DND-41 (cell line): ENCODE measurements at regions not wholly inside any gene's neighbourhood (a gene's known extent, or its start where the extent isn't known, plus 50 kb on each side); places are given as distances from the start of the nearest gene placed in this dataset.

Experiments used
- ATAC-seq: fragments of 200-7000 bp; cut with Tn5 transposase; 3 replicates; pipeline ENCODE4 v1.9.1; 2021; ENCODE audit warnings: low read depth; ENCODE audit not compliant: insufficient read depth
- DNase-seq: peaks from one replicate; pipeline ENCODE4 v3.0.0-alpha.2; 2020
- H2AFZ ChIP-seq: 2 replicates; pipeline ENCODE4 v1.6.0; 2012; ENCODE audit warnings: low read depth, low read length
- H3K27ac ChIP-seq: 2 replicates; pipeline ENCODE4 v1.5.1; 2012; ENCODE audit warnings: low read length, inconsistent platforms
- H3K27me3 ChIP-seq: fragments of 200-600 bp; sonication (generic); 2 replicates; pipeline ENCODE4 v1.6.0; 2012; ENCODE audit warnings: low read length, mild to moderate bottlenecking, inconsistent platforms; ENCODE audit not compliant: insufficient read depth, poor library complexity
- H3K36me3 ChIP-seq: 2 replicates; pipeline ENCODE4 v1.5.1; 2012; ENCODE audit warnings: low read length, inconsistent platforms; ENCODE audit not compliant: insufficient read depth
- H3K4me1 ChIP-seq: 2 replicates; pipeline ENCODE4 v1.5.1; 2012; ENCODE audit warnings: mild to moderate bottlenecking, low read length; ENCODE audit not compliant: insufficient read depth
- H3K4me2 ChIP-seq: 2 replicates; pipeline ENCODE4 v1.6.0; 2012; ENCODE audit warnings: mild to moderate bottlenecking, moderate library complexity, low read length, inconsistent platforms; ENCODE audit not compliant: insufficient read depth
- H3K4me3 ChIP-seq, 2 experiments: fragments of 200-600 bp in 1 of 2; shearing (Covaris generic) in 1 of 2; 2 replicates each; pipeline ENCODE4 v1.5.1; 2012 to 2016; ENCODE audit warnings: inconsistent platforms in 2 of 2, low read length in 2 of 2, mild to moderate bottlenecking in 2 of 2, low read depth in 1 of 2, moderate library complexity in 1 of 2
- H3K79me2 ChIP-seq: 2 replicates; pipeline ENCODE4 v1.6.0; 2012; ENCODE audit warnings: low read length, inconsistent platforms; ENCODE audit not compliant: insufficient read depth
- H3K9ac ChIP-seq: 2 replicates; pipeline ENCODE4 v1.6.0; 2012; ENCODE audit warnings: low read depth, mild to moderate bottlenecking, inconsistent platforms, low read length, moderate library complexity
- H3K9me3 ChIP-seq: 2 replicates; pipeline ENCODE4 v1.5.1; 2012; ENCODE audit warnings: low read length, moderate library complexity, mild to moderate bottlenecking, inconsistent platforms; ENCODE audit not compliant: insufficient read depth, severe bottlenecking
- H4K20me1 ChIP-seq: 2 replicates; pipeline ENCODE4 v1.6.0; 2012; ENCODE audit warnings: low read length; ENCODE audit not compliant: insufficient read depth
- EZH2 ChIP-seq: IDR thresholded peaks from 3 replicates; pipeline ENCODE4 v1.6.1; 2012; ENCODE audit warnings: borderline replicate concordance, low read depth, mild to moderate bottlenecking, moderate library complexity, low read length, inconsistent platforms; ENCODE audit not compliant: severe bottlenecking
- TF ChIP-seq, protein P1 (sequence below): IDR thresholded peaks from 2 replicates; pipeline ENCODE4 v1.5.1; 2012; ENCODE audit warnings: borderline replicate concordance, low read length, moderate library complexity, mild to moderate bottlenecking; ENCODE audit not compliant: poor library complexity, severe bottlenecking; ENCODE audit errors: extremely low read depth

GRCh38 chr18:73961804-73962203, 185.8 kb downstream of the FBXO15 start:
- no peaks in the 10 kb centered on the region for H4K20me1 ChIP-seq
- H3K4me3 ChIP-seq, result no peak overlapping the region
- TF ChIP-seq EZH2, result no peak
- TF ChIP-seq, protein P1, sequence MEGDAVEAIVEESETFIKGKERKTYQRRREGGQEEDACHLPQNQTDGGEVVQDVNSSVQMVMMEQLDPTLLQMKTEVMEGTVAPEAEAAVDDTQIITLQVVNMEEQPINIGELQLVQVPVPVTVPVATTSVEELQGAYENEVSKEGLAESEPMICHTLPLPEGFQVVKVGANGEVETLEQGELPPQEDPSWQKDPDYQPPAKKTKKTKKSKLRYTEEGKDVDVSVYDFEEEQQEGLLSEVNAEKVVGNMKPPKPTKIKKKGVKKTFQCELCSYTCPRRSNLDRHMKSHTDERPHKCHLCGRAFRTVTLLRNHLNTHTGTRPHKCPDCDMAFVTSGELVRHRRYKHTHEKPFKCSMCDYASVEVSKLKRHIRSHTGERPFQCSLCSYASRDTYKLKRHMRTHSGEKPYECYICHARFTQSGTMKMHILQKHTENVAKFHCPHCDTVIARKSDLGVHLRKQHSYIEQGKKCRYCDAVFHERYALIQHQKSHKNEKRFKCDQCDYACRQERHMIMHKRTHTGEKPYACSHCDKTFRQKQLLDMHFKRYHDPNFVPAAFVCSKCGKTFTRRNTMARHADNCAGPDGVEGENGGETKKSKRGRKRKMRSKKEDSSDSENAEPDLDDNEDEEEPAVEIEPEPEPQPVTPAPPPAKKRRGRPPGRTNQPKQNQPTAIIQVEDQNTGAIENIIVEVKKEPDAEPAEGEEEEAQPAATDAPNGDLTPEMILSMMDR, result no peak
- H3K79me2 ChIP-seq, result no peaks in the 10 kb centered on the region
- no peaks in the 10 kb centered on the region for H3K36me3 ChIP-seq
- H3K9ac ChIP-seq, result no peak overlapping the region
- no peak overlapping the region for H3K4me2 ChIP-seq
- H3K27ac ChIP-seq, result no peak overlapping the region
- peaks cover 6% of the 10 kb centered on the region for H3K9me3 ChIP-seq
- peaks cover 8% of the 10 kb centered on the region for H3K4me1 ChIP-seq
- no peak overlapping the region for H2AFZ ChIP-seq
- no peaks in the 10 kb centered on the region for H3K27me3 ChIP-seq
- ATAC-seq (no peak), DNase-seq (no peak)

GRCh38 chr18:73959352-73959751, 188.3 kb downstream of the FBXO15 start:
- Histone ChIP-seq H3K4me3 (no peak overlapping the region), H4K20me1 (no peaks in the 10 kb centered on the region), H2AFZ (no peak overlapping the region), H3K27ac (no peak overlapping the region), H3K9me3 (peaks cover 6% of the 10 kb centered on the region), H3K79me2 (no peaks in the 10 kb centered on the region), H3K36me3 (no peaks in the 10 kb centered on the region), H3K27me3 (no peaks in the 10 kb centered on the region), H3K9ac (no peak overlapping the region), H3K4me2 (no peak overlapping the region), H3K4me1 (peaks cover 8% of the 10 kb centered on the region)
- TF ChIP-seq, protein P1, result no peak
- TF ChIP-seq EZH2, result no peak
- 0 out of 3 replicates have a peak, but pooled peaks have one; percentile 37 for ATAC-seq
- no peak for DNase-seq

GRCh38 chr18:73954268-73954667, 193.4 kb downstream of the FBXO15 start:
- Histone ChIP-seq H3K4me1 (peaks cover 16% of the 10 kb centered on the region), H3K27ac (no peak overlapping the region), H3K4me3 (no peak overlapping the region), H2AFZ (no peak overlapping the region), H3K4me2 (no peak overlapping the region), H4K20me1 (no peaks in the 10 kb centered on the region), H3K9ac (no peak overlapping the region), H3K9me3 (no peaks in the 10 kb centered on the region), H3K27me3 (peaks cover 4% of the 10 kb centered on the region), H3K79me2 (no peaks in the 10 kb centered on the region), H3K36me3 (no peaks in the 10 kb centered on the region)
- DNase-seq, result peak; percentile 17
- TF ChIP-seq, protein P1, result no peak
- TF ChIP-seq EZH2, result no peak
- peak; percentile 35; the same call in 1 of the 3 replicates for ATAC-seq
